ENCODE measurements at regions not wholly inside any gene's neighbourhood (a gene's known extent, or its start where the extent isn't known, plus 50 kb on each side); places are given as distances from the start of the nearest gene placed in this dataset.

DNA sequence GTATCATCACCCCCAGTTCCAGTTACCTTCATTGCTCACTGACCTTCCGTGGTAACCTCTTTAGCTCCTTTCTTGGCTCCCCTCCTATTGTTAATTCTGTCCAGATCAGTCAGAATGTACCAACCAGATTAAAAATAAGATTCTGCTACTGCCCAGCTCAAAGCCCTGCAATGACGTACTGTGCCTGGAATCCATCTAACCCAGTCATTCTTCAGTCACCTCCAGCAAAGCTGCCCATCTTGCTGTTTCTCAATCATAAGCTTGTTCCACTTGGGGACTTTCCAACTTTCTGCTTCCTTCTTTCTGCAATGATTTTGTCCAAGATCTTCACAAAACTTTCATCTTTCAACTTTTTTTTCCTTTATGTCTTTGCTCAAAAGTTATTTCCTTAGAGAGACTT is 512.0 kb upstream of the ZNF385D start:
- intact Hi-C loops (cut with micrococcal nuclease) (no loop called here), in situ Hi-C loops (cut with MboI) (no loop called here)
- ATAC-seq (no peak), DNase-seq (ENCODE audit: extremely low read depth in 1 of 4, low spot score in 3 of 4) (no peak), FAIRE-seq (no peak)
- TF ChIP-seq ETV1 (tag; conservative IDR thresholded peaks at IDR 0.05; ENCODE audit: low read depth) (no peak), ZNF79 (CRISPR knock-in tag; IDR thresholded peaks at IDR 0.05; ENCODE audit: low read depth) (no peak), ZNF785 (CRISPR knock-in tag; IDR thresholded peaks at IDR 0.05) (no peak), ZNF512 (tag; IDR thresholded peaks at IDR 0.05) (no peak), HNRNPK (IDR thresholded peaks at IDR 0.05; ENCODE audit: low read depth, low read length, poor library complexity, severe bottlenecking) (no peak), SP2 (IDR thresholded peaks at IDR 0.05; ENCODE audit: extremely low read depth, low read depth, low read length, poor library complexity, severe bottlenecking) (no peak), NFYB (IDR thresholded peaks at IDR 0.05; ENCODE audit: extremely low read depth, insufficient read length) (no peak), MAFG (tag; conservative IDR thresholded peaks at IDR 0.05) (no peak), EGR1 (conservative IDR thresholded peaks at IDR 0.05) (no peak), SP1 (CRISPR knock-in tag; IDR thresholded peaks at IDR 0.05) (no peak), KAT8 (IDR thresholded peaks at IDR 0.05; ENCODE audit: low read depth) (no peak), MLX (CRISPR knock-in tag; conservative IDR thresholded peaks at IDR 0.05) (no peak), SIN3A (IDR thresholded peaks at IDR 0.05; ENCODE audit: borderline replicate concordance in 2 of 2, control insufficient read depth in 1 of 2, low read depth in 2 of 2, low read length in 2 of 2) (no peak), PPARD (CRISPR knock-in tag; IDR thresholded peaks at IDR 0.05) (no peak), ZNF717 (CRISPR knock-in tag; IDR thresholded peaks at IDR 0.05) (no peak), ZKSCAN8 (CRISPR knock-in tag; IDR thresholded peaks at IDR 0.05) (no peak), FOS (IDR thresholded peaks at IDR 0.05; ENCODE audit: extremely low read depth, insufficient read length) (no peak), CBFA2T3 (IDR thresholded peaks at IDR 0.05) (no peak)
- TF ChIP-seq, protein P1, sequence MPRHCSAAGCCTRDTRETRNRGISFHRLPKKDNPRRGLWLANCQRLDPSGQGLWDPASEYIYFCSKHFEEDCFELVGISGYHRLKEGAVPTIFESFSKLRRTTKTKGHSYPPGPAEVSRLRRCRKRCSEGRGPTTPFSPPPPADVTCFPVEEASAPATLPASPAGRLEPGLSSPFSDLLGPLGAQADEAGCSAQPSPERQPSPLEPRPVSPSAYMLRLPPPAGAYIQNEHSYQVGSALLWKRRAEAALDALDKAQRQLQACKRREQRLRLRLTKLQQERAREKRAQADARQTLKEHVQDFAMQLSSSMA (CRISPR knock-in tag; IDR thresholded peaks at IDR 0.05) = no peak
- Histone ChIP-seq H3K9ac (ENCODE audit: insufficient read depth in 1 of 2, low read depth in 2 of 2, low read length in 2 of 2) (no peak overlapping the region), H4K20me1 (replicated peaks; ENCODE audit: control insufficient read depth, insufficient read depth, low read length) (no peaks in the 10 kb centered on the region), H3K79me2 (ENCODE audit: control insufficient read depth, insufficient read depth, low read length) (no peaks in the 10 kb centered on the region), H3K27ac (ENCODE audit: extremely low read depth, low read depth, low read length) (no peak overlapping the region), H3K4me3 (no peak overlapping the region), H3K36me3 (ENCODE audit: control insufficient read depth, insufficient read depth, low read length) (no peaks in the 10 kb centered on the region), H3K4me1 (replicated peaks in 1 of 2; ENCODE audit: control insufficient read depth in 2 of 2, insufficient read depth in 2 of 2, low read length in 2 of 2) (no peaks in the 10 kb centered on the region), H3K4me2 (ENCODE audit: insufficient read depth, low read length) (no peak overlapping the region), H3K9me1 (ENCODE audit: control insufficient read depth, insufficient read depth, low read length) (no peaks in the 10 kb centered on the region), H2AFZ (ENCODE audit: low read depth, low read length) (no peak overlapping the region), H3K9me3 (replicated peaks; ENCODE audit: control insufficient read depth, insufficient read depth, low read depth, low read length) (peaks cover 5% of the 10 kb centered on the region; the same call in 1 of the 2 replicates), H3K27me3 (ENCODE audit: control insufficient read depth in 2 of 2, insufficient read depth in 2 of 2, low read length in 2 of 2) (no peaks in the 10 kb centered on the region)
- CTCF ChIA-PET (ENCODE audit: low intra/inter-chr PET ratio) = no interaction called here
- POLR2A ChIA-PET = no interaction called here
- BruUV-seq (replicated peaks) = no TSS peak
- 0% methylated on average over 2 of the region's 2 CpGs for WGBS (ENCODE audit: insufficient coverage, low coverage, missing lambda C conversion rate)
